A673 (cell line): ENCODE measurements at regions not wholly inside any gene's neighbourhood (a gene's known extent, or its start where the extent isn't known, plus 50 kb on each side); places are given as distances from the start of the nearest gene placed in this dataset.

Source experiments
- BruUV-seq: library from RNA; stranded (reverse); fragments of 400-500 nt; replicated peaks from 2 replicates; lab custom pipeline; 2021; lab: Mats Ljungman, UMichigan
- CTCF ChIA-PET: fragments of 300-600 bp; sonication (Branson Sonifier 250); formaldehyde crosslinking; loops from one replicate; lab custom pipeline; 2022; ENCODE audit warnings: antibody characterized with exemption; lab: Charles Lee
- POLR2A ChIA-PET: fragments of 300-600 bp; sonication (Branson Sonifier 250); formaldehyde crosslinking; loops from one replicate; lab custom pipeline; 2022; ENCODE audit warnings: antibody characterized with exemption; ENCODE audit not compliant: low non-redundant PET; lab: Charles Lee
- DNase-seq: peaks from one replicate; pipeline ENCODE4 v3.0.0-alpha.2; 2015; ENCODE audit warnings: low spot score
- H3K27ac ChIP-seq: fragments of 200-600 bp; sonication (generic); 2 replicates; pipeline ENCODE4 v1.5.1; 2016; ENCODE audit warnings: mixed run types, low read depth, mild to moderate bottlenecking, mixed read lengths, antibody characterized with exemption, low read length; ENCODE audit not compliant: poor library complexity, severe bottlenecking
- H3K27me3 ChIP-seq: fragments of 200-600 bp; sonication (generic); replicated peaks from 2 replicates; pipeline ENCODE4 v1.6.1; 2017; ENCODE audit warnings: mixed run types, low read depth, mild to moderate bottlenecking, mixed read lengths, antibody characterized with exemption, low read length; ENCODE audit not compliant: insufficient read depth, poor library complexity
- H3K36me3 ChIP-seq: fragments of 200-600 bp; sonication (generic); 2 replicates; pipeline ENCODE4 v1.6.1; 2016; ENCODE audit warnings: mixed run types, mild to moderate bottlenecking, mixed read lengths, antibody characterized with exemption, low read length; ENCODE audit not compliant: insufficient read depth, poor library complexity, severe bottlenecking
- H3K4me1 ChIP-seq: fragments of 200-600 bp; sonication (generic); 2 replicates; pipeline ENCODE4 v1.6.1; 2017; ENCODE audit warnings: mixed run types, mild to moderate bottlenecking, mixed read lengths, antibody characterized with exemption, low read length; ENCODE audit not compliant: insufficient read depth, poor library complexity, severe bottlenecking
- H3K4me3 ChIP-seq: fragments of 200-600 bp; sonication (generic); 2 replicates; pipeline ENCODE4 v1.5.1; 2016; ENCODE audit warnings: low read depth, mixed run types, mild to moderate bottlenecking, mixed read lengths, low read length; ENCODE audit not compliant: poor library complexity, severe bottlenecking
- H3K9me3 ChIP-seq: fragments of 200-600 bp; sonication (generic); 2 replicates; pipeline ENCODE4 v1.6.1; 2016; ENCODE audit warnings: mixed run types, low read depth, mild to moderate bottlenecking, mixed read lengths, antibody characterized with exemption, low read length; ENCODE audit not compliant: poor library complexity, severe bottlenecking
- CTCF ChIP-seq: fragments of 300-800, 200-600 bp; sonication (generic); conservative IDR thresholded peaks from 2 replicates; pipeline ENCODE4 v1.5.1; 2017; ENCODE audit warnings: low read depth, mild to moderate bottlenecking, antibody characterized with exemption, low read length, moderate library complexity, mixed read lengths
- EZH2 ChIP-seq: fragments of 200-600 bp; sonication (generic); IDR thresholded peaks from 2 replicates; pipeline ENCODE4 v1.6.1; 2017; ENCODE audit warnings: borderline replicate concordance, low read depth, mild to moderate bottlenecking, mixed read lengths, antibody characterized with exemption, low read length; ENCODE audit not compliant: poor library complexity, severe bottlenecking
- intact Hi-C: fragments of 100-400 bp; cut with micrococcal nuclease; formaldehyde crosslinking; loops from one replicate; pipeline ENCODE4 v1.10.0; 2022; ENCODE audit not compliant: unreplicated experiment

- POLR2A ChIA-PET = no interaction called here
- no TSS peak for BruUV-seq
These were observed 109.5 kb upstream of the PIK3C3 start for GRCh38 chr18:41845563-41845962.

GRCh38 chr18:41842886-41843285 lies 112.1 kb upstream of the PIK3C3 start:
- no TSS peak for BruUV-seq

More at GRCh38 chr18:41845563-41845962, 109.5 kb upstream of the PIK3C3 start:
- H3K9me3 ChIP-seq = no peaks in the 10 kb centered on the region
- DNase-seq = no peak
- intact Hi-C loops = no loop called here
- peaks cover 69% of the 10 kb centered on the region for H3K27me3 ChIP-seq
- no peaks in the 10 kb centered on the region for H3K36me3 ChIP-seq
- H3K4me3 ChIP-seq = no peak overlapping the region
- CTCF ChIA-PET = no interaction called here
- no peaks in the 10 kb centered on the region for H3K4me1 ChIP-seq
- H3K27ac ChIP-seq = no peak overlapping the region
- TF ChIP-seq CTCF = no peak

GRCh38 chr18:41829647-41830516 lies 125.2 kb upstream of the PIK3C3 start:
- no peak overlapping the region for H3K27ac ChIP-seq
- ChIA-PET POLR2A (no interaction called here), CTCF (no interaction called here)
- H3K27me3 ChIP-seq = peaks cover 38% of the 10 kb centered on the region
- intact Hi-C loops = no loop called here
- no peaks in the 10 kb centered on the region for H3K9me3 ChIP-seq
- no peaks in the 10 kb centered on the region for H3K36me3 ChIP-seq
- DNase-seq = no peak
- no TSS peak for BruUV-seq
- no peak overlapping the region for H3K4me3 ChIP-seq
- TF ChIP-seq CTCF = no peak
- no peaks in the 10 kb centered on the region for H3K4me1 ChIP-seq

More at GRCh38 chr18:41842886-41843285, 112.1 kb upstream of the PIK3C3 start:
- Histone ChIP-seq H3K27me3 (peaks cover 44% of the 10 kb centered on the region), H3K36me3 (no peaks in the 10 kb centered on the region), H3K27ac (no peak overlapping the region), H3K9me3 (no peaks in the 10 kb centered on the region), H3K4me3 (no peak overlapping the region), H3K4me1 (no peaks in the 10 kb centered on the region)
- POLR2A ChIA-PET = no interaction called here
- DNase-seq = no peak
- intact Hi-C loops = no loop called here
- TF ChIP-seq CTCF (no peak), EZH2 (no peak)
- CTCF ChIA-PET = no interaction called here
